ENCODE measurements at regions not wholly inside any gene's neighbourhood (a gene's known extent, or its start where the extent isn't known, plus 50 kb on each side); places are given as distances from the start of the nearest gene placed in this dataset.
A peak's percentile ranks its signal among the peaks of the same experiment; 100 is the strongest.
"Not testable (repeated sequence)": the region's sequence is repeated elsewhere in the genome, so short reads cannot be mapped to it uniquely, and the experiment has no call there.

GRCh38 chr12:65657635-65658034, 166.6 kb upstream of the HMGA2 start:
- no peak for DNase-seq

DNA sequence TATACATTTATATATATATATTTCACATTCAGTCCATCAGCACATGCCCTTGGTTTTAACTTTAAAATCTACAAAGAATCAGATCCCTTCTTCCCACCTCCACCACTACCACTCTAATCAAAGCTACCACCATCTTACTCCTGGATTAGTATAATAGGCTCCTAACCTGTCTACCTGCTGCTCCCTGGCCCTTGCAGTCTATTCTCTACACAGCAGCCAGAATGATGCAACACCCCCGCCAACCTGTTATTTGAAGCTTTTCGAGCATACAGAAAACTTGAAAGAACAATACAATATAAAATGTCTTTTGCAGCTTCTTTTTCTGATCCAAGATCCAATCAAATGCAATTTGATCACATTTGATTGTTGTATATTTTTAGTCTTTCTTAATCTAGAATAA, 165.9 kb upstream of the HMGA2 start:
- DNase-seq: no peak

DNA sequence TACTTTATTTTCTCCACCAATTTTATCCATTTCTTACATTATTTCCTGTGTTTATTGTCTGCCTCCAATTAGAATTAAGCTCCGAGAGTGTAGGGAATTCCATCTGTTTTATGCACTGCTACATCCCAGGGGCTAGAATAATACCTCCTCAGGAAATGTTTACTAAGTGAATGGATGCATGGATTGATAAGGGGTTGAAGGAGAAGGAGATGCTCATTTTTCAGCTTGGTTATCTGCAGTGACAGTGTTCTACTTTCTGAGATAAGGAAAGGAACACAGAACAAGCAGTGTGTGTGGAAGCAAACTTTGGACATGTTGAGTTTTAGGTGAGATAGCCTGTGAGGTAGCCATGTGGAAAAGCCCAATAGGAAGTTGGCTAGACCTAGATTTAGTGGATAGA, 164.6 kb upstream of the HMGA2 start:
- DNase-seq: no peak

- no peak for DNase-seq
Observed at GRCh38 chr12:65660096-65660495, 164.2 kb upstream of the HMGA2 start.

GRCh38 chr12:65660836-65661235, 163.4 kb upstream of the HMGA2 start:
- DNase-seq: no peak

- no peak for DNase-seq
Observed at GRCh38 chr12:65662590-65662989, 161.7 kb upstream of the HMGA2 start.

GRCh38 chr12:65663097-65663496, 161.2 kb upstream of the HMGA2 start:
- DNase-seq: no peak

- DNase-seq: no peak
Observed at GRCh38 chr12:65663648-65664047, 160.6 kb upstream of the HMGA2 start.

DNA sequence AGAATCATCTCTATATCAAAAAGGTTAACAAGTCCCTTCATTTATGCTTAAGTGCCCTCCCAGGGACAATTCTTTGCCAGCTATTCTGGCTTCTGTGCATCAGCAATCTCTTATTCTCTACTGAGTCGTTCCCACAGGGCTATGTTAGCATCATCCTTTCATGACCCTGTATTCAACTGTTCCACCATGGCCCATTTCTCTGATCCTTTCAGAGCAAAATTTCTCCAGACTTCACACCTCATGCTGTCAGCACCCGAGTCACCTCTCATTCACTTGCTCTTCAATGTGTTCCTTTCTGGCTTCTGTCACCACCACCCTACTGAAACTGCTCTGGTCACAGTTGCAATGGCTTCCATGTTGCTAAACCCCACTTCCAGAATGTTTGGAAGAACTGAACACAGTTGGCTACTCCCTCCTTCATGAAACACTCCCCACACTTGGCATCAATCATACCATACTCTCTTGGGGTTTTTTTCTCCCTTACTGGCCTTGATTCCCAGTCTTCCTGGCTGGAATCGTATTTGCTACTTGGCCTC, 159.5 kb upstream of the HMGA2 start:
- no peak for DNase-seq

DNA sequence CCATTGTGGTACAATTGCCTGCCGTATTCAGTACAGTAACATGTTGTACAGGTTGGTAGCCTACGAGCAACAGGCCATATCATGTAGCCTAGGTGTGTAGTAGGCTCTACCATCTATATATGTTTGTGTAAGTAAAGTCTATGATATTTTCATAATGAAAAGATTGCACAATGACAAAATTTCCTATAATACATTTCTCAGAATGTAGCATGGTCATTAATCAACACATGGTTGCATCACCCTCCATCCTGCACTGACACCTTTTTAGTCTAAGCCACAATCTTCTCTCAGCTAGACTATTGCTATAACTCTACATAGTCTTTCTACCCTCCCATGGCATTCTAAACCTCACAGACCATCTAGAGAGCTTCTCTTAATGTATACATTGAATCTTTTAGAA, 158.5 kb upstream of the HMGA2 start:
- no peak for DNase-seq

DNA sequence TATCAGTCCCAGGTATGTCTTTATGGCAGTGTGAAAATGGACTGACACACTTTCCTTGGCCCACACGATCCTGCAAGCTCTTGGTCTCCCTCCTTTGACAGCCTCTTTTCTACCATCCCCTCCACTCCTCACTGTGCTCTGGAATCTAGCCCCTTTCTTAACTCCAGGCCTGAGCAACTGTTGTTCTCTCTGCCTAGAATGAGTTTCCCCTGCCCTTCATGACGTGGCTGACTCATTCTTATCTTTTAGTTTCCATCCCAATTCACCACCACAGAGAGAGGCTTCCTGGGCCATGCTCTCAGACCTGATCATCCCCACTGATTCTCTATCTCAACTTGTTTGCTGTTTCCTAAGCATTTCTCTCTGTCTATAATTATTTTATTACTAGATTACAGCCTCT, 157.4 kb upstream of the HMGA2 start:
- DNase-seq: peak; percentile 8

DNA sequence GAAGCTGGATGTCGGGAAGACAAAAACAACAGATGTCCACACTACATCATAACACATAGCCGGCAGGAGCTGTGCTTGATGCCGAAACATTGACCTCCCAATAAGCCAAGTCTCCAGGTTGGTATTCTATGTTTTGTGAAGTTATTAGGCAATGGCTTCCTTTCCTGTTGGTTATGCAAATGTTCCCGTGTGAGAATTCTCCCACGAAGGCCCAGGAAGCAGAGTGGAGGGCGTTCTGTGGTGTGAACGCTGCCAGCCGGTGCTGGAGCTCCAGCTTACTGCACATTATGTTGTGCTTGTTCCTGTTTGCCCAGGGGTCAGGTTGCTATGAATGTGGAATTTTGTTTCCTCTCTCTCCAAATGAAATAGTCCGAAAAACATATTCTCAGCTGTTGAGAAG, 156.4 kb upstream of the HMGA2 start:
- no peak for DNase-seq

DNA sequence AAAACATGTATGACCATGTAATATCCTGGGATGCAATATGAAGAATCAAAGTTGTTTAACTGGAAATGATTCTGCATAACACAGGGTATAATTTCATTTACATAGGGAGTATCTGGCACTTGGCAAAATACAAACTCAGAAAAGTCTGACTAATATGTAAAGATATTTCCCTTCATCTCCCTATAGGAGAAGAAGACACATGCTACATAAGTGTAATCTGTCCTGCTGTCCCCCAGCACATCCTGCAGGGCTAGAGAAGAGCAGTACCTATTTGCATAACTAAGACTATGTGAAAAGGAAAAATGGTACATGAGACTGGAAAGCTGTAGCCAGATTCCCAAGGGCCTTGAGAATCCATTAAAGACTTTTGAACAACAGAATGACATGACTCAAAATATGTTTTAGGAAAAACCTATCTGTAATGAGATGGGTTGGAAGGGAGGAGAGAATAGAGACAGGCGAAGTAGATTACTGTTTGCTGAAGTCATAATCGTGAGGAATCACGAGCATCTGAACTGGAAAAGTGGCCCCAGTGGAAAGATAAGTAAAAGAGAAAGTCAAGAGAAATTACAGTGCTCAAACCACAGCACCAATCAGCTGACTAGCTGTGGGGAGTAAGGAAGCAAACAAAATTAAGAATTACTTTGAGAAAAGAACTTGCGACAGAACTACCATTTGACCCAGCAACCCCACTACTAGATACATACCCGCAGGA, 155.1 kb upstream of the HMGA2 start:
- DNase-seq: no peak

GRCh38 chr12:65670775-65671174, 153.5 kb upstream of the HMGA2 start:
- no peak for DNase-seq

DNA sequence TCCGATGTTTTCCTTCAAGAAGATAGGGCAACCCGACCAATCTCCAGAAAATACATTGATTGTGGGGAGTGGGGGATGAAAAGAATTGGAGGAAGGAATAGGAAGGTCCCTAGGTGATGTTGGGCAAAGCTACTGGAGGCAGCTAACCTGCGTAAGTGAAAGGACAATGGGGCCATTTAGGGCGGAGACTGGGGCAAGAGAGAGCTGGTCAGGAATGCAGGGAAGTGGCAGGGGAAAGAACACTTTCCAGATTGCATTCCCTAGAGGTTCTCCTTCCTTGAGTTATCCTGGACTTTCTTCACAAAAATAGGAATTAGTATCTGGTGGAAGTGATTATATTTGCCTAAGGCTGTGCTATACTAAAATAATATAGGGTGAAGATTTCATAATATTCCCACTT, 151.8 kb upstream of the HMGA2 start:
- DNase-seq: no peak

GRCh38 chr12:65673156-65673690, 151.1 kb upstream of the HMGA2 start:
- DNase-seq: no peak

DNA sequence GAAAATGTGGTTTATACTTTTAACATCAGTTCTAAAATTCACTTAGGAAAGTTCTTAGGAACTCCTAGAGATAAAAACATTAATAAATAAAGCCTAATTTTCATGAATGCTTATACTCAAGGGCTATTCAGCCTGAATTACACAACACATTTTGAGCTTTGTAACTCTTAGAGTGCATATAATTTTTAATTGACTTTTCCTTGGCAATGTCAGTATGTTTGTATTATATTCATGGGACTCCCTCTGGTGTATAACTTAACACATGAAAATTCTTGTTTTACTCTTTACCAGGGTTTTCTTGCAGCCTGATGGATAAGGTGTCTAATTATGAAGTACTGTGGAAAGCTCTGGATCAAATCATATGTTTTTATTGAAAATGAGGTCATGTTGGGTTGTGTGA, 150.6 kb upstream of the HMGA2 start:
- DNase-seq: no peak

DNA sequence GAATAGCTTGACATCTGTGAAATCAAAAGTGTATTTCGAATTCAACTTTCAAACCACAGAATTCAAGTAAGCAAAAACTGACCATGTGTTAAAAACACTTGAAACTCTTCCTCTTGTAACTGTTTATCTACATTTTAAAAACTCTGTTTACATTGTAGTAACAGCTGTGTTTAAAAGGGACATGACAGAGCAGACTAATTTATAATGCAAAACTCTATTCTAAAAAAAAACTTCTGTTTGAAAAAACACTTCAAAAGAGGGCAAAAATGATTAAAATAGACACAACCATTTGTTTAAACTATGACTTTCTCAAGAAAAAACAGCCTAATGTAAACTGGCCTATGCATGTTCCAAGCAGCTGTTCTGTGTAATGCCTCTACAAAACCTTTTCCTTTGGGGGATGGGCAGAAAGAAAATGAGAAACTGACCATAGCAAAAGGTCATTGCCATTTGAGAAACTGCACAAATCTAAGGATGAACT, 149.1 kb upstream of the HMGA2 start:
- no peak for DNase-seq

DNA sequence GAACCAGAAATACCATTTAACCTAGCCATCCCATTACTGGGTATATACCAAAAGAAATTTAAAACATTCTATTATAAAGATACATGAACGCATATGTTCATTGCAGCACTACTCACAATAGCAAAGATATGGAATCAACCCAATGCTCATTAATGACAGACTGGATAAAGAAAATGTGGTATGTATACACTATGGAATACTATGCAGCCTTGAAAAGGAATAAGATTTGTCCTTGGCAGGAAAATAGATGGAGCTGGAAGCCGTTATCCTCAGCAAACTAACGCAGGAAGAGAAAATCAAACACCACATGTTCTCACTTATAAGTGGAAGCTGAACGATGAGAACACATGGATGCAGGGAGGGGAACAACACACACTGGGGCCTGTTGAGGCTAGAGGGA, 146.1 kb upstream of the HMGA2 start:
- DNase-seq: not testable (repeated sequence)

DNA sequence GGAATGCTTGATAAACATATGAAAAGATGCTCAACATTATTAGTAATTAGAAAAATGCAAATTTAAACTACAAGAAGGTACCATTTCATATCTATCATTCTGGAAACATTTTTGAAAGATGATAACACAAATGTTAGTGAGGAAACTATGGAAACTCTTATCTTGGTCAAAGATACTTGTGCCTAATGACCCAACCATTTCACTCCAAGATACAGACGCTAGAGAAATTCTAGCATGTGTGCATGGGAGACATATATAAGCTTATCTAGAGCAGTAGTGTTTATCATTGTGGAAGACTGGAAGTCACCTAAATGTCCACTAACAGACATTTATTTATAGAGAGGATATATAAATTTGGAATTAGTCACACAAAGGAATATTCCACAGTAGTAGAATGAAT, 143.1 kb upstream of the HMGA2 start:
- DNase-seq: no peak

- DNase-seq: no peak
Observed at GRCh38 chr12:65682112-65682511, 142.2 kb upstream of the HMGA2 start.

- DNase-seq: no peak
Observed at GRCh38 chr12:65684906-65685305, 139.4 kb upstream of the HMGA2 start.

DNA sequence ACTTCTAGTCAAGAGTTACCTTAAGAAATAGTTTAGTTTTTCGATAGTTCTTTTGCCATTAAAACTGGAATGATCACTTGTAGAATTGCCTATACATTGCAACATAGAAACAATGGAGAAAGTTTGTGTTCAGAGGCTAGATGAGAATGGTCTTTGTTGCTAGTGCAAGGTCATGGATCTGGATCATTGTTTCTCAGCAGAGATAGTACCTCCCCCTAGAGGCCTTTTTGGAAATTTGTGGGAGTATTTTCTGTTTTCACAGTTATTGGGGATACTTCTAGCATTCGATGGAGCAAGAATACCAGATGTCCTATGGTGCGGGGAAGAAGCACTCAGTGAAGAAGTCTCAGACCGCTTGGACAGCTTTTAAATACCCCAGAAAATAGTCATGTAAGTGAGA, 138.8 kb upstream of the HMGA2 start:
- no peak for DNase-seq

- DNase-seq: no peak
Observed at GRCh38 chr12:65689508-65689907, 134.8 kb upstream of the HMGA2 start.

DNA sequence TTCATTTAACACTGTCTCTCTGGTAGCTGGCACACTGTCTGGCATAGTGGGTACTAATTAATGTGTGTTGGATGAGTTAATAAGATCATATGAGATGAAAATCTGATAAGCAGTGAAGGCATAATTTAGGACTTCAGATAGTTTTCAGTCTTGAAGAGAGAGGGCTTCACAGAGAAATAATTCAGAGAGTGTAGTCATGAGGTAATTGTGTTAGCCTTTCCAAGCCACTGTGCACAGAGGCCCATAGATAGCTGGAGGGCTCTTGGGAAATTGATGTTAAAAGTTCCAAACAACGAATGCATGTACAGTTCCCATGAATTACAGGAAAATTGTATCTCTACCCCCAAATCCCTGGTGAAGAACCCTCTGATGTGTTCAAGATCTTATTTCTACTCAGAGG, 133.8 kb upstream of the HMGA2 start:
- DNase-seq: no peak
